Stimulated activated CD4-positive, alpha-beta T cell treated with anti-CD3 and anti-CD28 coated beads, TNF-alpha, amount 100 ng/mL, for 4 hours (primary cell): ENCODE measurements at regions not wholly inside any gene's neighbourhood (a gene's known extent, or its start where the extent isn't known, plus 50 kb on each side); places are given as distances from the start of the nearest gene placed in this dataset.

Source experiments
- DNase-seq, 3 experiments: peaks; one replicate each; pipeline ENCODE4 v3.0.0-alpha.2; 2020; ENCODE audit warnings: low read depth in 3 of 3

- DNase-seq = no peak
Measured at GRCh38 chr2:128776461-128777195, 458.0 kb upstream of the HS6ST1 start.

DNA sequence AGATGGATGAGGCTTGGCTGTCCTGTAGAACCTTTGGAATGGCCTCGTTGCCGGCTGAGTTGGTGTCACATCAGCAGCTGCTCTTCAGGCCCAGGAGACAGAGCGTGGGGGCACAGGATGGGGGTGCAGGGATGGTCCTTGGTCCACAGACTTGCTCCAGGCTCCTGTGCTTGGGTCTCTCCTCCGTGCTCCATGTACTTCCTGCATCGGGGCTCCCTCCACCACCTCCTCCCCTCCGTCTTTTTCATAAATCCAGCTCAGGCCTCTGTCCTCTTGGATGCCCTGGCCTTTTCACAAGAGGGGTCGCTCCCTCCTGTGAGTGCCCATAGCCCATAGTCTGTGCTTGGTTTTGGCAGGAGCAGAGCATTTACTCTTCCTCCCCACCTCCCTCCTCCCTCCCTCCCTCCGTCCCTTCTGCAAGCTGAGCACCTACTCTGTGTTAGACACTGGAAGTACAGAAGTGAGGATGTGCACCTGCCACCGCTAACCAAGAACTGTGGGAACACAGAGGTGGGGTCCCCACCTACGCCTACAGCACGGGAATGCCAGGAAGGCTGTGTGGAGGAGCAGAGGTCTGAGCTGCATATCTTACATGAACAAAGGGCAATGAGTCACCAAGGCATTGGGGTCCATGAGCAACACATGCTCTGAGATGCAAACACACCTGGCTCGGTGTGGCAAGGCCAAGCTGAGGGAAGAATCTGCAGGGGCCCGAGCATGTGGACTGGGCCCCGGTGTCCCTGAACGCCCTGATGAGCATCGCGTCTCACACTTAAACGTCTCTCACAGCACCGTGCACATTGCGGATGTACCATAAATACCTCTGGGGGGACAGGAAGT lies 458.7 kb upstream of the HS6ST1 start:
- no peak for DNase-seq

GRCh38 chr2:128778843-128779242 lies 460.2 kb upstream of the HS6ST1 start:
- DNase-seq = no peak

DNA sequence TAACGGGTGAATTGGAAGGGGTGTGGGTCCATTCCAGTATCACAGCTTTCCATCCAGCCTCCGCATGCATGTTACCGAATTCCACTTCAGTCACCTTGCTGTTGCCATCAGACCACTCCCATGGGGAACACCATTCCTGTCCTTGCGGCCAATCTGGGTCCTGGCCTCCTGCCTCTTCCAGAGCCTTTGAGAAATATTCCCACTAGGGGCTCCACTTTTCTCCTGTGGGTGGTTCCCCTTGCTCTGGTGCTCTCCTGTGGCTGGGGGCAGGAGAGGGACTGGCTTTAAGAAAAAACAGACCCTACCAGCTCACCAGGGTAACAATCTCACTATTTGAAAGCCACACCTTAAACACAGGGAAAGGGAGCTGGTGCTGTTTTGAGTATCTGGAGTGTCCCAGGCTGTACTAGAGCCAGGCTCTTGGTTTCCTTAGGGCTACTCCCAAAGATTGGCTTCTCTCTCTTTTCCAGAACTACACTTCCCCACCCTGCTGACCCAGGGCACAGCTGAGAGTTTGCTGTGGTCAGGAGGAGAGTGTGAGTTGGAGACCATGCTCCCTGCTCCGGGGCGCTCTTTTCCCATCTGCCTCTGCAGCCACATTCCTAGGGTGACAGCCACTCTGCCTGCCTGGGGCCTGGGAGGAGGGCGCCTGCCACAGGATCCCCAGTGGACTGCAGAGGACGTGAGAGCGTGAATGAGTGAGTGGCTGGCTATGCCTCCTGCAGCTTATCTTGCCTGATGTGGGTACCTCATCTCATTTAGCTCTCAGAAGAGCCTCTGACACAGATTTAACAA lies 460.8 kb upstream of the HS6ST1 start:
- DNase-seq = no peak

- no peak for DNase-seq
Measured at GRCh38 chr2:128780434-128781080, 461.9 kb upstream of the HS6ST1 start.

- DNase-seq = no peak
Measured at GRCh38 chr2:128781166-128781565, 462.5 kb upstream of the HS6ST1 start.

GRCh38 chr2:128781585-128782385 lies 463.1 kb upstream of the HS6ST1 start:
- DNase-seq = no peak

DNA sequence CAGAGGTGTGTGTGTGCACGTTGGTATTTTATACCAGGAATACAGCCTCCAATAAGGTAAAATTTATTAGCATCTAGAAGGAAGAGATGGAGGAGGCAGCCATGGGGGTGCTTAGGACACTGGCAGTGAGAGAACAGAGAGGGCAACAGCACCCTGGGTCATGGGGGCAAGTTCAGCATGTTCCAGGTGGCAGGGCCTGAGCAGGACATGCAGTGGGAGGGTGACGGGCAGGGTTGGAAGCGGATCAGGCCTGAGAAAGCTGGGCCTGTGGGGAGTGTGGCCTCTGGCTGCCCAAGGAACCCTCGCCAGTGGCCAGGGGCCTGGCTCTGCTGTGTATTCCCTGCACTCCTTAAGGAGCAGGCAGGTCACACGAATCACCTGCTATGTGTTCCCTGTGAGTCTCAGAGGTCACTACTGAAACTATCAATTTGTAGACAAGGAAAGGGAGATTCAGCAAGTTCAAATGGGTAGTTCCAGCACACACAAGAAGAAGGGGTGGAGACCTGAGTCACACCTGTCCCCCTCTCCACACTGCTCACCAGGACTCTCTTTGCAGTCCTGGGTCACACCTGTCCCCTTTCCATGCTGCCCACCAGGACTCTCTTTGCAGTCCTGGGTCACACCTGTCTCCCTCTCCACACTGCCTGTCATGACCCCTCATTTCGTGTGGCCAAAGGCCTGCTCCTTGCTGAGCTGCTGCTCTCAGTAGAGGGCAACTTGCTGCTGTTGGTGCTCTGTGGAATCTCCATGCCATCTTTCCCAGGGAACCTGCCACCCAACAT lies 463.9 kb upstream of the HS6ST1 start:
- no peak for DNase-seq

DNA sequence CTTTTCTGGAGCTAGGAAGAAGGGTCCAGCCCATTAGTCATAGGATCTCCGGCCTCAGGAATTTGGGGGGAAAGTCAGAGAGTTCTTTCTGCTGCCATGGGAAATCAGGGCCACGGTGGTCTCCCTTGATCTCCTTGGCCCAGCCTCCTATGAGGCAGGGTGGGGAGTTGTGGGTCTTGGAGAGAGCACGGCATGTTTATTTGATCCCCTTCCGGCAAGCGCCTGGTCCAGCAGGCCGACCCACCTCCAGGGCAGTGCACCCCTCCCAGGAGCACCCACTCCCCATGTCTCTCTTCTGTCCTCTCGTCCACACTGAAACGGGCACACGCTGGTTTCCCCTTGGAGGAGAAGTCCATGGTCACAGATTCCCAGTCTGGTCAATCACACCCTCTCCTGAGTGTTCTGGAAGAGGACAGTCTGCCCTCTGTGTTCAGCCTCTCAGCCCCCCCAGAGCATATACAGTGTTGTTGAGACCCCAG lies 464.6 kb upstream of the HS6ST1 start:
- no peak for DNase-seq

DNA sequence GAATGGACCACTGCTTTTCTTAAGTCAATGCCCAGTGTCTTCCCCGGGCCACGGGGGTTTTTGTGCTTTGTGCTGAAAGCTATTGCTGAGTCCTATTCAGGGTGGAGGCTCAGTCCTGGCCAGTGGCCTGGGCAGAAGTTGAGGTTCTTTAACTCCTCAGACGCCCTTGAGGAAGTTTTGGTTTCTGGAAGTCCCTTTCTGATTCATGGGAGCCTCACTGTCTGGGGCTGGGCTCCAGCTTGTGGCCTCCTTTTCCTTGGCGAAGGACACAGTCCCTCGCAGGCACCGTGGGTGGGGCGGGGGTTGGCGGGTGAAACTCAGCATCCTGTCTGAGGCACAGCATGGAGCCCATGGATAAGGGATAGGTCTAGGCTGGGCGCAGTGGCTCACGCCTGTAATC lies 465.2 kb upstream of the HS6ST1 start:
- DNase-seq = no peak

DNA sequence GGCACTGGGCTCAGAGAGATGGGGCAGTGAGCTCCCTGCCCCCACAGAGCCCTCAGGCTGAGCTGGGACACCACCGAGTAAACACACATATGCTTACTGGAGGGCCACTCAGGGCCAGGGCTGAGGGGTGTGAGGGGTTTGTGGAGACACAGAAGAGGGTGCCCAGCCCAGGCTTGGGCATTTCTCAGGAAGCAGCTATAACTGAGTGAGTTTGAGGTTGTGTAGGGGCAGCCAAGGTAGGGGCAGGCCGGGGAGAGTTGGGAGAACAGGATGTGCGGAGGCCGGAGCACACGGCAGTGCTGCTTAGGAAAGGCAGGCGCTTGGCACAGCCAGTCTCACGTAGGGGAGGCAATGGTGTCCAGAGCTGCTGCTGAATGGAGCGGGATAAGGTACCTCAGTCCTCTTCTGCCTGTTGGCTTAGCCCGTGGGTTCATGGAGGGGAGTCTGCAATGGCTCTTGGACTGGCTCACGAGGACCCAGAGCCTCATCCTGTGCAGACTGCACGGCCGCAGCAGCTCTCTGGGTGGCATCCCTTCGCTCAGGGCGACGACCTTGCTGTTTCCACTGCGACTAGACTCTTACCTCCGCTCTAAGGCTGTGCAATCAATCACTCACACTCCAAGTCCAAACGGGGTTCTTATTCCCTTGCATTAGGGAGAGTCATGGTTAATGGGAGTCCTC lies 466.1 kb upstream of the HS6ST1 start:
- no peak for DNase-seq

DNA sequence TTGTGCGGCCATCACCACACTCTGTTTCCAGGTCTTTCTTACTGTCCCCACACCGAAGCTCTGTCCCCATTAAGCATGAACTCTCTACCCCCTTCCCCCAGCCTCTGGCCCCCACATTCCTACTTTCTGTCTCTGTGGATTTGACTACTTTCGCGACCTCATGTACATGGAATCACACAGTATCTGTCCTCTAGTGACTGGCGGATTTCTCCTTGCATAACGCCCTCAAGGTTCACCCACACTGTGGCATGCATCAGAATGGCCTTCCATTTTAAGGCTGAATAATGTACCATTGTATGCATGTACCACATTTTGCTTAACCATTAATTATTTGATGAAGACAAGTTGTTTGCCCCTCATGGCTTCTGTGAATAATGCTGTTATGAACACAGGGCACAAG lies 467.6 kb upstream of the HS6ST1 start:
- DNase-seq = no peak

GRCh38 chr2:128786741-128787478 lies 468.2 kb upstream of the HS6ST1 start:
- no peak for DNase-seq

DNA sequence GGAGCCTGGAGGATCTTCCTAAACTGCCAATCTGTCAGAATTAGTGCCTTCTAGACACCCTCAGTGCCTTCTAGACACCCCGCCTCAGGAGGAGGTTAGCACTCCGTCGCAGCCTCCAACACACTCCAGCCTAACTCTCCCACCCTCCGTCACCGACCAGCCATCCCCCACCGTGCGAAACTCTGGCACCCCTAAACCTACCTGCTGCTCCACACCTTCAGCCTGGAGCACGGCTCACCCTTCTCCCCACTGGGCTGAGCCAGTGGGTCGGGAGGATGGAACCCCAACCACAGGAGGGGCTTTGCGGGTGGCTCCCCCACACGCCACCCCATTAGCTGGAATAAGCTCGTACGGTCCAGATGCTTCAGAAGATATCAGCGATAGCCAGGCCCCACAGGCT lies 468.9 kb upstream of the HS6ST1 start:
- no peak for DNase-seq

- DNase-seq = no peak
Measured at GRCh38 chr2:128788636-128789220, 470.1 kb upstream of the HS6ST1 start.

- no peak for DNase-seq
Measured at GRCh38 chr2:128789221-128789620, 470.6 kb upstream of the HS6ST1 start.

- DNase-seq = no peak
Measured at GRCh38 chr2:128789776-128790455, 471.2 kb upstream of the HS6ST1 start.

- no peak for DNase-seq
Measured at GRCh38 chr2:128790541-128791001, 471.9 kb upstream of the HS6ST1 start.
